BLaER1 (cell line): ENCODE measurements at regions not wholly inside any gene's neighbourhood (a gene's known extent, or its start where the extent isn't known, plus 50 kb on each side); places are given as distances from the start of the nearest gene placed in this dataset.
"Not testable (repeated sequence)": the region's sequence is repeated elsewhere in the genome, so short reads cannot be mapped to it uniquely, and the experiment has no call there.

Source experiments
- H3K27ac ChIP-seq: shearing (Covaris generic); formaldehyde crosslinking; 2 replicates; pipeline ENCODE4 v1.8.1; 2022
- H3K27me3 ChIP-seq: shearing (Covaris generic); formaldehyde crosslinking; 2 replicates; pipeline ENCODE4 v1.8.1; 2022
- H3K36me3 ChIP-seq: shearing (Covaris generic); formaldehyde crosslinking; 2 replicates; pipeline ENCODE4 v1.8.1; 2022
- H3K4me1 ChIP-seq: shearing (Covaris generic); formaldehyde crosslinking; 2 replicates; pipeline ENCODE4 v1.8.1; 2022
- H3K4me2 ChIP-seq: shearing (Covaris generic); formaldehyde crosslinking; 2 replicates; pipeline ENCODE4 v1.8.1; 2022
- H3K4me3 ChIP-seq: shearing (Covaris generic); formaldehyde crosslinking; 2 replicates; pipeline ENCODE4 v1.8.1; 2022
- H3K9ac ChIP-seq: shearing (Covaris generic); formaldehyde crosslinking; 2 replicates; pipeline ENCODE4 v1.8.1; 2022
- H3K9me3 ChIP-seq: shearing (Covaris generic); formaldehyde crosslinking; 2 replicates; pipeline ENCODE4 v1.8.1; 2022
- H4K20me1 ChIP-seq: shearing (Covaris generic); formaldehyde crosslinking; 2 replicates; pipeline ENCODE4 v1.8.1; 2022
- Cebpa-rat ChIP-seq: shearing (Covaris generic); IDR thresholded peaks from 2 replicates; pipeline ENCODE4 v1.8.1; 2022

DNA sequence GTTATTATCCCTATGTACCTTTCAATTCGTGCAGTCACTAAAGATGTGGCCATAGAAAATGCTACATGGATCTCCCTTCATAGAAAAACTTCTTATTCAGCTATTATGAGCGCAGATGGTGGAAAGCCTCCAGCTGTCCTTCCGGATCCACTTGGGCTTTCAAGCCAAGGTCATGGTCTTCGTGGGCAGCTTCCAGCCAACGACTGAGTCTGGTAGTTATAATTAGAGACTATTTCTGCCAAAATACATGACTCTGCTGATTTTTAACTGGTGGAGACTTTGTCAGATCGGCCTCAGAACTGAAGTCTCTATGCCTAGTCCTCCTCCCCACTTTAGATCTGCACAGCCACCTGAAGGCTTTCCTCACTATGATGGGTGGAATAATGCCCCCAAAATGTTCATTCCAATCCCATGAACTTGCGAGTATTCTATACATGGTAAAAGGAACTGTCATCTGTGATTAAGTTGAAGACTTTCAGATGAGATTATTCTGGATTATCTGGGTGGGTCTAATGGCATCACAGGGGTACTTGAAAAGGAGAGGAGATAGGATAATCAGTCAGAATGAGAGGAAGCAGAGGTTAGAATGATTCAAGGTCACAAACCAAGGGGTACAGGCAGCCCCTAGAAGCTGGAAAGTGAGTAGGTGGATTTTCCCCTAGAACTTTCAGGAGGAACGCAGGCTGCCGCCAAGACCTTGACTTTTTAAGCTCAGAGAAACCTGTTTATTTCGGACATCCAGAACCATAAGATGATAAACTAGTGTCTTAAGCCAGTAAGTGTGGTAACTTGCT lies 171.1 kb upstream of the CXCL13 start:
- Histone ChIP-seq H3K4me2 (no peak overlapping the region), H3K9ac (no peak overlapping the region), H3K36me3 (no peaks in the 10 kb centered on the region), H4K20me1 (no peaks in the 10 kb centered on the region), H3K4me3 (no peak overlapping the region), H3K27me3 (no peaks in the 10 kb centered on the region), H3K27ac (no peak overlapping the region), H3K4me1 (peaks cover 6% of the 10 kb centered on the region), H3K9me3 (no peaks in the 10 kb centered on the region)
- TF ChIP-seq Cebpa-rat, result no peak

DNA sequence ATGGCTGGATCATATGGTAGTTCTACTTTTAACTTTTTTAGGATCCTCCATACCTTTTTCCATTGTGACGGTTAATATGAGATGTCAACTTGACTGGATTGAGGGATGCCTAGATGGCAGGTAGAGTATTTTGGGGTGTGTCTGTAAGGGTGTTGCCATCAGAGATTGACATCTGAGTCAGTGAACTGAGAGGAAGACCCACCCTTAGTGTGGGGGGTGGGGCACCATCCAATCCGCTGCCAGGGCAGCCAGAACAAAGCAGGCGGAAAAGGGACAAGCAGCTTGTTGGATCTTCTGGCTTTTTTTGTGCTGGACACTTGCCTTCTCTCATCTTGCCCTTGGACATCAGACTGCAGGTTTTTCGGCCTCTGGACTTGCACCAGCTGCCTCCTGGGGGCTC lies 168.5 kb upstream of the CXCL13 start:
- Histone ChIP-seq H3K27me3 (no peaks in the 10 kb centered on the region), H3K27ac (no peak overlapping the region), H3K9ac (no peak overlapping the region), H3K4me3 (no peak overlapping the region), H4K20me1 (no peaks in the 10 kb centered on the region), H3K36me3 (no peaks in the 10 kb centered on the region), H3K9me3 (no peaks in the 10 kb centered on the region), H3K4me2 (no peak overlapping the region), H3K4me1 (peaks cover 6% of the 10 kb centered on the region)
- no peak for TF ChIP-seq Cebpa-rat

DNA sequence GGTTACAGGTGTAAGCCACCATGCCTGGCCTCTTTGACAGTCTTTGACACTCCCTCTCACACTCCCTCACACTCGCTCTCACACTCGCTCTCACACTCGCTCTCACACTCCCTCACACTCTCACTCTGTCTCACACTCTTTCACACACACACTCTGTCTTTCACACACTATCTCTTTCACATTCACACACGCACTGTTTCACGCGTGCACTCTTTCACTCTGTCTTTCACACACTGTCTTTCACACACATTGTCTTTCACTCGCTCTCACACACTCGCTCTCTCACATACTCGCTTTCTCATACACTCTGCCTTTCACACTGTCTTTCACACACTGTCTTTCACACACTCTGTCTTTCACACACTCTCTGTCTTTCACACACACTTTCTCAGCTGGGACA lies 167.1 kb upstream of the CXCL13 start:
- Histone ChIP-seq H3K4me3 (no peak overlapping the region), H3K4me1 (no peaks in the 10 kb centered on the region), H3K9ac (no peak overlapping the region), H3K27ac (no peak overlapping the region), H4K20me1 (no peaks in the 10 kb centered on the region), H3K4me2 (no peak overlapping the region), H3K27me3 (no peaks in the 10 kb centered on the region), H3K9me3 (no peaks in the 10 kb centered on the region), H3K36me3 (no peaks in the 10 kb centered on the region)
- TF ChIP-seq Cebpa-rat, result no peak

DNA sequence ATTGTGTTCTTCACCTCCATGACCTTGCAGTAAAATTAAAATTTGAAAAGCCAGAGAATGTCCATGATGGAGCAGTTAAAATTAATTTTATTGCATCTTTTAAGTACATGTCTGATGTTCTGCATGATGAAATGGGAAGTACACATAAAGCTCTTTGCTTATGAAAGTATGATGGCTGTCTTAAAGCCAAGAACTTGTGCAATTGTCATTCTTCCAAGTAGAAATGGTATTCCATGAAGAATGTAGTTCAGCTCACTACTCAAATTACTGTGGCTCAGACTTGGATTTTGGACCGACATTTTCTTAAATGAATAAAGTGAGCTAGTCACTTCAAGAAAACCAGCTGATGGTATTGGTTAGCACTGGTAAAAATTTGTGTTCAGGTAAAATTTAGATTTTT lies 161.7 kb upstream of the CXCL13 start:
- Histone ChIP-seq H3K4me3 (no peak overlapping the region), H3K4me2 (no peak overlapping the region), H3K27me3 (no peaks in the 10 kb centered on the region), H3K36me3 (no peaks in the 10 kb centered on the region), H3K4me1 (no peaks in the 10 kb centered on the region), H3K9ac (no peak overlapping the region), H3K27ac (no peak overlapping the region), H4K20me1 (no peaks in the 10 kb centered on the region), H3K9me3 (no peaks in the 10 kb centered on the region)
- TF ChIP-seq Cebpa-rat, result no peak

DNA sequence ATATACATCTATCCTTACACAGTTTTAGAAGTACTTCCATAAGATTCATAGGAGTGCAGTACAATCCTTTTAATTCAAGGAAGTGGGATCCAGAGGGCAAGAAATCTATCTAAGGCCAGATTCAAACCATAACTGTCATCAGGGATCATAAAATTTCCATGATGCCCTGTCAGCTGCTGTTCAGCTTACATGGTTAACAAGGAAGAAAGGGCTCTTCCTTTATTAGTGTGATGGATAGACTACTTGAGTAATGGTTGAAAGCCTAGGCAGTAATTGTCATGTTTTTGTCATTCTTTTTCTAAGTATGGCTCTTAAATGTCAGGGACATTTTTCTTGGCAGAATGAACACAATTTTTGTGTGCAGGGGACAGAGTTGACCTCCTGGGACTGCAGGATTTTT lies 159.8 kb upstream of the CXCL13 start:
- Histone ChIP-seq H3K27ac (no peak overlapping the region), H3K4me1 (no peaks in the 10 kb centered on the region), H3K36me3 (no peaks in the 10 kb centered on the region), H3K27me3 (no peaks in the 10 kb centered on the region), H3K4me3 (no peak overlapping the region), H3K4me2 (no peak overlapping the region), H4K20me1 (no peaks in the 10 kb centered on the region), H3K9me3 (no peaks in the 10 kb centered on the region), H3K9ac (no peak overlapping the region)
- TF ChIP-seq Cebpa-rat, result no peak

DNA sequence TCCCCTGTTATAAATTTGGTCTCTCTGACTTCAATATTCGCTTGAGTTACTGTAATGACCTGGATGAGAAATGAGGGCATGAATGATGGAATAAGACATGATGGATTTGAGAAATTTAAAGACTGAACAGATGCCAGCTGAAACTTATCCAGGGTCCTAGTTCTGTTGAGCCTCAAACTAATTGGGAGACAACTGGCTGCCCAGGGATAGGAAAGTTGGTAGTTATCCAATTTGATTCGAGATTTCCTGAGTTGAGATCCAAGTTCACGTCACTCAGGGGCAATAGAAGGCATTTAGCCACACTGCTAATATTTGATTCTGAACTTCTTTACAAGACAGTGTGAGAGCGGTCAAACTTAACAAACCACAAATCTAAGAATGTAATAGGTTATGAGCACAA lies 159.0 kb upstream of the CXCL13 start:
- TF ChIP-seq Cebpa-rat, result no peak
- H3K27me3 ChIP-seq, result no peaks in the 10 kb centered on the region
- H3K4me3 ChIP-seq, result no peak overlapping the region
- no peaks in the 10 kb centered on the region for H3K4me1 ChIP-seq
- no peak overlapping the region for H3K4me2 ChIP-seq
- no peaks in the 10 kb centered on the region for H4K20me1 ChIP-seq
- no peak overlapping the region for H3K27ac ChIP-seq
- no peaks in the 10 kb centered on the region for H3K36me3 ChIP-seq
- H3K9ac ChIP-seq, result no peak overlapping the region
- no peaks in the 10 kb centered on the region for H3K9me3 ChIP-seq

DNA sequence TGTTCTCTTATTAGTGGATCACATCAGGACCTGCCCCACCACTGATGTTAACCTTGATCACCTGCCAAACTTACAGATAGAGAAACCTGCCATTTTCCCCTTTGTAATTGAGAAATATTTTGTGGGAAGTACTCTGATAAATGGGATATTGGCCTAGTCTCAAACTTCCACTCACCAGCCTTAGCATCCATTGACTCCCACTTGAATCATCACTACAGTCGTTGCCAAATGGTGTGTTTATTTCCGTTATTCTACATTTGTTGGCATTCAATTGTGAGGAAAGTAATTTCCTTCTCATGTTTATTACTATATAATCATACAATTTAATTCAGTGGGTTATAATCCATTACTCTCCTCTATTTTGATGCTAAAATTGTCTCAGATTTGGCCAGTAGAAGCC lies 156.4 kb upstream of the CXCL13 start:
- no peak overlapping the region for H3K27ac ChIP-seq
- no peak overlapping the region for H3K9ac ChIP-seq
- no peak overlapping the region for H3K4me3 ChIP-seq
- no peaks in the 10 kb centered on the region for H3K4me1 ChIP-seq
- H3K4me2 ChIP-seq, result no peak overlapping the region
- no peaks in the 10 kb centered on the region for H4K20me1 ChIP-seq
- no peaks in the 10 kb centered on the region for H3K9me3 ChIP-seq
- H3K27me3 ChIP-seq, result no peaks in the 10 kb centered on the region
- H3K36me3 ChIP-seq, result no peaks in the 10 kb centered on the region
- TF ChIP-seq Cebpa-rat, result no peak

DNA sequence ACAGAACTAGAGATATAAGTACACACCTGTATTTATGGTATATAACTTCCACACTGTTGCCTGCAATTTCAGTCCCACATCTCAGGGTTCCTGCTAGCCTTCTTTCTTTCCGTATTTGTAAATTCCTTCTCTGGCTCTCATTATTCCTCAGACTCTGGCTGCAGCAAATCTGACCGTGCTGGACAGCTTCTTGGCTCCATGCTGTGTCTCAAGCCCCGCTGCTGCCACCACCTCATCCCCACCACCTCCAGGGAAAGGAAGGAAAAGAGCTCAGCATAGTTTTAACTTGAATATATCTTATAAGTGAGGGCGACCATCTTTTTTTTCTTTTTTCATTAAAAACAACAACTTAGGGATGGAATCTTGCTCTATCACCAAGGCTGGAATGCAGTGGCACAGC lies 155.6 kb upstream of the CXCL13 start:
- Histone ChIP-seq H3K4me3 (no peak overlapping the region), H3K9me3 (no peaks in the 10 kb centered on the region), H3K27me3 (no peaks in the 10 kb centered on the region), H3K36me3 (no peaks in the 10 kb centered on the region), H3K9ac (no peak overlapping the region), H4K20me1 (no peaks in the 10 kb centered on the region), H3K27ac (no peak overlapping the region), H3K4me2 (no peak overlapping the region), H3K4me1 (no peaks in the 10 kb centered on the region)
- TF ChIP-seq Cebpa-rat, result no peak

DNA sequence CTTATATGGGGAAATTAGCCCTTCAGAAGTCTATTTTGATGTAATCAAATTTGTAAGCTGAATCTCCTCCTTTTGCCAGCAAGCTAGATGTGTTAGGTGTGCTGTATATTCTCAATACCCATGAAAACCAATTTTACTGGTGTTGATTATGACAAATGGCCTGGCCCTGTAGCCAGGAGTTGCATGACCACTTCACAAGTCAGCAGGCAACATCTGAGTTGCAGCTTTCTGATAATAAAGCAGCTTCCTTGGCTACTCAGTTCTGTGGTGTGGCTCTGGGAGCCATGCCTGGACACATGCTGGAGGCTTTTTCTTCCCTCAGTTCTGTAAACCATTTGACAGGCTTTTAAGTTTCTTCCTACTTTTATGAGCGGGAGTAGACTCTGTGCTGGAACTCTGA lies 154.1 kb upstream of the CXCL13 start:
- Histone ChIP-seq H3K9me3 (no peaks in the 10 kb centered on the region), H3K9ac (no peak overlapping the region), H3K36me3 (no peaks in the 10 kb centered on the region), H3K27me3 (no peaks in the 10 kb centered on the region), H4K20me1 (no peaks in the 10 kb centered on the region), H3K4me1 (no peaks in the 10 kb centered on the region), H3K4me2 (no peak overlapping the region), H3K27ac (no peak overlapping the region), H3K4me3 (no peak overlapping the region)
- TF ChIP-seq Cebpa-rat, result no peak

DNA sequence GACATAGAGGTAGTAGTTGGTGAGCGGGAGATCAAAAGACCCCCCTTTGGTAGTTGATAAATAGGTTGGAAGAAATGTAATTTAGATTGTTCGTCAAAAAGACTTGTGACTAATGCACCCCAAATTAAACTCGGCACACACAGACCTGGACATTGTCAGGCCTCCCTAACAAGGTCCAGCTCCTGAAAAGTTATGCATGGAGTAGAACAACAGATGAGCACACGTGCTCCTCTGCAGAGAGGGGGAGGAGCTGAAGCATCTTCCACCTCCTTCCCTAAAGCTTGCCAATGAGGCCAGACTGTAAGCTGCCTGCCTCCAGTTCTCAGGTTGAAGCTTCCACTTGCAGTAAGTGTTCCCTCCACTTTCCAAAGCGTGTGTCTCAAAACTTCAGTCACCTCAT lies 153.5 kb upstream of the CXCL13 start:
- not testable (repeated sequence) for H3K9ac ChIP-seq, H3K4me2 ChIP-seq, H3K4me3 ChIP-seq, H3K9me3 ChIP-seq, H4K20me1 ChIP-seq, H3K27ac ChIP-seq, H3K36me3 ChIP-seq, H3K27me3 ChIP-seq, H3K4me1 ChIP-seq

DNA sequence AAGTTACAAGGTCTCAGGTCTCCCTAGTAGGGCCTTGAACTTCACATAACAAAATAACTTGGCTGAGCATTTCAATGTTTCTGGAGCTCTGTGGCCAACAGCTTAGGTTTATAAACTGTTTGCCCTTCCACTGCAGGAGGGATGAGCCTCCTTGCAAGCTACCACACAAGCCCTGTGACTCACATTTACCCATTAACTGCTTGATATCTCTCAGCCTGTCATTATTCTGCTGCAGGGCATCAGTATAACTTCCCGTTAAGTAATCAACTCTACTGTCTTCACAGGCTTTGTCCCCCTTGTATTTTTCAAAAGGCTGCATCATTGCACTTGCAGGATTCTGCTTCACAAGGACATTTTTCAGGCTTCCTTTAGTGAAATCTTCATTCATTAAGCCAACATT lies 151.7 kb upstream of the CXCL13 start:
- Histone ChIP-seq H3K36me3 (no peaks in the 10 kb centered on the region), H3K4me3 (no peak overlapping the region)
- no peak for TF ChIP-seq Cebpa-rat

More for the DNA sequence above, 151.7 kb upstream of the CXCL13 start:
- no peaks in the 10 kb centered on the region for H3K4me1 ChIP-seq
- H3K27me3 ChIP-seq, result no peaks in the 10 kb centered on the region
- no peak overlapping the region for H3K27ac ChIP-seq
- no peak overlapping the region for H3K9ac ChIP-seq
- H3K4me2 ChIP-seq, result no peak overlapping the region
- no peaks in the 10 kb centered on the region for H4K20me1 ChIP-seq
- H3K9me3 ChIP-seq, result 0 out of 2 replicates have a peak, but pooled peaks cover 4% of the 10 kb centered on the region
